ENCODE measurements at regions not wholly inside any gene's neighbourhood (a gene's known extent, or its start where the extent isn't known, plus 50 kb on each side); places are given as distances from the start of the nearest gene placed in this dataset.
"Not testable (repeated sequence)": the region's sequence is repeated elsewhere in the genome, so short reads cannot be mapped to it uniquely, and the experiment has no call there.

DNA sequence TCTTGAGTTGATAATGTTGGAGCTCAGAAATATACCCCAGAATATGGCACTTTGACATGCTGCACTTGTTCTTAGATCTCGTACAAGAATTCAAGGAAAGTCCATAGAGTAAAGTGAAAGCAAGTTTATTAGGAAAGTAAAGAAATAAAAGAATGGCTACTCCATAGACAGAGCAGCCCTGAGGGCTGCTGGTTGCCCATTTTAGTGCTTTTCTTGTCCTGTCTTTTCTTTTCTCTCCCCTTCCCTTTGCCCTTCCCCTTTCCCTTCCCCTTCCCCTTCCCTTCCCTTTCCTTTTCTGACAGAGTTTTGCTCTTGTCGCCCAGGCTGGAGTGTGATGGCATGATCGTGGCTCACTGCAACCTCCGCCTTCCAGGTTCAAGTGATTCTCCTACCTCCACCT, 283.4 kb upstream of the SEMA6A start:
- DNase-seq: not testable (repeated sequence)

DNA sequence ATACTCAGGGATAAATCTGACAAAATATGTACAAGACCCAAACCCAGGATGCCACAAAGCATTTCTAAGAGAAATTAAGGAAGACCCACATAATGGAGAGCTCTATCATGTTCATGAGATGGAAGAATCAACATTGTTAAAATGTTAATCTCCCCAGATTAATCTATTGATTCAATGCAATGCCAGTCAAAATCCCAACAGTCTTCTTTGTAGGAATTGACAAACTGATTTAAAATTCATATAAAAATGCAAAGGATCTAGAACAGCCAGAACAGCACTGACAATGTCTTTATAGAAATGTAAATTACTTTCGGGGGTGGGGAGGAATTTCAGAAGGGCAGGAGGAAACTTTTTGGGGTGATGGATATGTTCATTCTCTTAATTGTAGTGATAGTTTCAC, 281.6 kb upstream of the SEMA6A start:
- no peak for DNase-seq

DNA sequence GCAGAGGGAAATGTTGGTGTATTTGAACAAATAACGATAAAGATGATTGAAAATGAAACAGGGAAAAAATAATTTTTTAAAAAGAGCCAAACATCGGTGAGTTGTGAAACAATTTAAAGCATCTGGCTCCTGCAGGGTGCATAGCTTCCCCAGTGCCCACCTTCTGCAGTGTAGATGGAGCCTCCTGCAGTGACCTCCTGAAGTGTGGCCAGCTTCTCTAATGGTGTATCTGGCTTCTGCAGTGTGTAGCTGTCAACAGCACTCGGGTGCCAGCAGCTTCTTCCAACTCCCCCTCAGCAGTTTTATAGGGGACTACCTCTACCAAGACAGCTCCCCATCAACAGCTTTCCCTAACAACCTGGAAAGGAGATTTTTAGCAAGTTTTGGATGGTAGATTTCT, 279.4 kb upstream of the SEMA6A start:
- no peak for DNase-seq

DNA sequence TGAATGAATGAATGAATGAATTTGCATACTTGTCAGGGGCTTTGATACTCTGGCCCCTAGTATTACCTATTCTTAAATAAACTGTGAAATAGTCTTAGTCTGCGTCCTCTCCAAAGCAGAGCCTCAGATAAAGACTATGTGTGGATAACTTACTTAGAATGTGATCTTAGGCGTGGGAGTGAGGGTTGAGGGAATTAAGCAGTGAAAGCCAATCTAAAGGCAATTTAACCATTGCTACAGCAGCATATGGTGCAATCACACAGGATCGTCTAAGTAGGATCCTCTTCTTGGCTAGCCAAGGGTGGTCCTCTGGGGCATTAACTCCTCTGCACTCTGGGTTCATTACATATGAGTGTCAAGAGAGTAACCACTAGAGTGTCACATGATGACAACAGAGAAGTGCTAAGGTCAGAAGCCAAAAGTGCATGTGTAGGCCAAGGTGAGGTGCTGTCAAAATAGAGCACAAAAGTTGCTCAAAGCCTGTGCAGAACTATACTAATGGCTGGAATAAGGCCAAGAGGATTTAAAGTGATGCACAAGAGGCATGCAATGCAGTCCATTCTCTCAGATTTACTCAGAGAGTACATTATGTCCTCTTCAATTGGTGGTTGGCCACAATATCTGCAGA, 274.4 kb upstream of the SEMA6A start:
- DNase-seq: no peak

DNA sequence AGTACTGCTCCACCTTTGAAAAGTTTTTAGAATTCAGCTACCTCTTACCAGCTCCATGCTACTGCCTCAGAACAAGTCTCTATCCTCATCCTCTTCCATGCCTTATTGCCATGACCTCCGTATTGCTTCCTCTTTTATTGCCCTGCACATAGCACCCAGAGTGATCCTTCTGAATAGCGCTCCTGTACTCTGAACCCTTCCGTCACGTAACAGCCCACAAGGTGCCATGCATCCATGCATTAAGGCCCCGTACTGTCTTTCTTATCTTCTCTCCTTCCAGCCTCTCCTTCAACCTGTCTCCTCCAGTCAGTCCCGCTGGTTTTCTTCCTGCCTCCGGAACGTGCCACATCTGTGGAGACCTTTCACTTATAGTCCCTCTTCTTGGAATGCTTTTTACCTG, 273.3 kb upstream of the SEMA6A start:
- DNase-seq: no peak

DNA sequence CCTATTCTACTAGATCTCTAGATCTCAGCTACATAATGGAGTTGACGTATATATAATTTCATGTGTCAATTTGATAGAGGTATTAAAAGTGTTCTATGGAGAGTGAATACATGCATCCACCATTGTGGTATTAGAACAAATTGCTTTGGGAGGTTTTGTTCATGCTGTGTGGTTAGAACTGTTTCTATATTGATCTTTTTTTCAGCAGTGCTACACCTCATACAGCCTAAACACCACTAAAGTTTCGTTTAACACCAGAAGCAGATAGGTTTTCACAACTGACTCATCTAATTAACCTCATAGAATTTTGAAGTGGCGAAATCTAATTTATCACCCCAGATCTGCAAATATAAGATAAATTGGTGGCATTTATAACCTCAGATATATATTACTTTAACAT, 269.4 kb upstream of the SEMA6A start:
- no peak for DNase-seq

DNA sequence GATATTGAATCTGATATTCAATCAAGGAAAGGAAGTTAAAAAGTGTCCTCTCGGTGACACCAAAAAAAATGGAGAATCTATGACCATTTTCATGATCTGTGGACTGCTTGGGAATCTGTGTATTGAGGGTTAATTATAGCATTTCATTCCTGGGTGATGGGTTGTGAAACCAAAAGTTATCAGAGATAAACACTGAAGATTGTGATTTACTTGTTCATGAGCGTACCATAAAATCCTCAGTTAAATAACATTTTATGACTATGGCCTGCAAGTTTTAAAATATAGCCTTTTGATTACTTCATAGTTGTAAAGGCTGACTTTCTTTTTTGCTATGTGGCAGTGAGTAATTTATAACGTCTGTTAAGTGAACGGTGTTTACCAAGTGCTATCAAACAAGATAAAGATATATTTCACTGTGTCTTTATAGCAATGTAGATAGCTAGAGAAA, 267.9 kb upstream of the SEMA6A start:
- DNase-seq: no peak

DNA sequence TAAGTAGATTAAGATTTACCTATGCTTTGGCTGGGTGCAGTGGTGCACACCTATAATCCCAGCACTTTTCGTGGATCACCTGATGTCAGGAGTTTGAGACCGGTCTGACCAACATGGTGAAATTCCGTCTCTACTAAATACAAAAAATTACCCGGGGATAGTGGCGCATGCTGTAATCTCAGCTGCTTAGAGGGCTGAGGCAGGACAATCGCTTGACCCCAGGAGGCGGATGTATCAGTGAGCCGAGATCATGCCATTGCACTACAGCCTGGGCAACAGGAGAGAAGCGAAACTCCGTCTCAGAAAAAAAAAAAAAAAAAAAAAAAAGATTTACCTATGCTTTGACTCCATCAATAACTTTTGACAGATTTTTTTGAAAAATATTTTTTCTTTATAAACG, 267.1 kb upstream of the SEMA6A start:
- no peak for DNase-seq

DNA sequence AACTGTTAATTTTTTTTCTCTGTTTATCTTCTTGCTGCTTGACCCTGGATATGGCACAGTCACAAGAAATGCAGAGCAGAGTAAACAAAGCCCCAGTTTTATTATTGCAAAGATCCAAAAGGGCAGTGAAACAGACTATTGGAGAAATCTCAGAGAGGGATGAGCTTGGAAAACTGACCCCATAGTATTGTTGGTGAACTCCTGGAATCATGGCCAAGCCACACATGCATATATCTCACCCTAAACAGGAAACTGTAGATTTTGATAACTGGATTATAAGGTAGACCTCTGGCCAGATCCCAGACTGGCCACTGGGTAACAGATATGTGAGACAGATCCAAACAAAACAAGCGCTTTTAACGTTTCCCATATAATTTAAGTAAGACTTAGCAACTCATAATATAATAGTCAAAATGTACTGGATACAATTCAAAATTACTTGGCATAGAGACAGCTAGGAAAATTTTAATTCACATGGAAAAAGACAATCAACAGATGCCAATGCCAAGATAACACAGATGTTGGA, 263.5 kb upstream of the SEMA6A start:
- no peak for DNase-seq

DNA sequence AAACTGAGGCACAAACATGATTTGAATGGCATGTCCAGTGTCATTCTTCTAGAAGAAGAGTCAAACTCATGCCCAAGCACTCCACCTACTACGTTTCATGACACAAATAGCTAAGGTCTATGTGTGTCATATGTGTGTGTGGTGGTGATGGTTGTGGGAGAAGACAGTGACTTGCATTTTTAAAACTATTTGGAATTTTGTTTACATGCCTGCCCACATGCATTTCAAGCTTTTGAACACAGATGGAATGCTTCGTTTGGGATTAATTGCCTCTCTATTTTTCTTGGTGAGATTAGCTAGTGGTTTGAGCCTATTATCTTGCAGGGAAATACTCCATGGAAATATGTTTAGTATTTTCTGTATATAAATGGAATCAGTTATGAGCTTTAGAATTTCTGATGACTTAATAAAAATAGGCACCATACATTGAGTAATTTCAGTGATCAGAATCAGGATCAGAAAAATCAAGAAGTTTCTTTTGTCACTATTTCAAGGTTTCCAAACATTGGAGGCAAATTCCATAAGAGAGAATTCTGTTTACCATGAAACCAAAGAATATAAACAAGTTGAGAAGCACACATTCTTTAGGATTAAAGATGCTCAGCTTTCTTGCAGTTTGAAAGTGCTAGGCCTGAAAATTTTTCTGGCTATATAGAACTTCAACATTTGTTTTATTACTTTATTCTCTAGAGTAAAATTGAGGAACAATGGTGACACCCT, 260.3 kb upstream of the SEMA6A start:
- no peak for DNase-seq

DNA sequence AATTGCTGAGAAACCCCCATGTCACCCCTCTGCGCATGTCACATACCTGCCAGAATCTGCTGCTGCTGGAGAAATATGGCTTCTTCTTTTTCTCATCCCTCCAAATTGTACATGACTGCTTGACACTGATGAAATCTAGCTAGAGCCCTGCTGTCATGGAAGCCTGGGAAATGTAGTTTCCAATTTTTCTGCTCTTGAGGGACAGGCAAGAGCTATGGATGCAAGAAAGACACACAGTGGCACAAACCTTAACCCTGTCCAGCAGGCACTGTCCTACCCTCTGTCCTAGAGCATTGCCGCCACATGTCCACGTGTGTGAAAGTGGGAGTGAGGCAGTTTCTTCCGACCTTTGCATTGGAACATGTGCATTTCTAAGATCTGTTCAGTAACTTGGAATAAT, 255.5 kb upstream of the SEMA6A start:
- DNase-seq: no peak

DNA sequence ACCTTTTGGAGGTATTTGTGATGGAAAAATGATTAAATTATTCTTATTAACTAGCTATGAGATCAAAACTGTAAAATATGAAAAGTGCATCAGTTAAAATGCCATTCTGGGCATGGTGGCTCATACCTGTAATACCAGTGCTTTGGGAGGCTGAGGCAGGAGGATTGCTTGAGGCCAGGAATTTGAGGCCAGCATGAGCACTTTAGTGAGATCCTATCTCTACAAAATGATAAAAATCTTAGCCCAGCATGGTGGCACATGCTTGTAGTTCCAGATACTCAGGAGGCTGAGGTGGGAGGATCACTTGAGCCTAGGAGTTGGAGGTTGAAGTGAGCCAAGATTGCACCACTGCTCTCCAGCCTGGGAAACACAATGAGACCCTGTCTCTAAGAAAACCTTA, 252.5 kb upstream of the SEMA6A start:
- DNase-seq: no peak

DNA sequence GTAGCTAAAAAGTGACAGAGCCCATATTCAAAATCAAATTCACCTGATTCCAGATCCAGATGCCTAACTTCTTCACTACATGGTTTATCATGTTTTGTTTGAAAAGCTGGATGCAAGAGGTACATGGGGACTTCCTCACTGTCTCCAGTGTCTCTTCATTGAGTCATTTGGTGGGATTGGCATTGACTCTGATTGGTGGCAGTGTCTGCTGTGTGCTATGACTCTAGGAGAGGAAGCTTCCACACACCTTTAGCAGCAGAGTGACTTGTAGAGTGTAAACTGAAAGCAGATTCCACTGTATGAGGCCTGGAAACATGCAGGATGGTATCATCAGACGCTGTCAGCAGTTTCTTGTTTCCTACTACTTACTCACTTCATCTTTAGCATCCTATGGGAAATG, 250.9 kb upstream of the SEMA6A start:
- DNase-seq: no peak

DNA sequence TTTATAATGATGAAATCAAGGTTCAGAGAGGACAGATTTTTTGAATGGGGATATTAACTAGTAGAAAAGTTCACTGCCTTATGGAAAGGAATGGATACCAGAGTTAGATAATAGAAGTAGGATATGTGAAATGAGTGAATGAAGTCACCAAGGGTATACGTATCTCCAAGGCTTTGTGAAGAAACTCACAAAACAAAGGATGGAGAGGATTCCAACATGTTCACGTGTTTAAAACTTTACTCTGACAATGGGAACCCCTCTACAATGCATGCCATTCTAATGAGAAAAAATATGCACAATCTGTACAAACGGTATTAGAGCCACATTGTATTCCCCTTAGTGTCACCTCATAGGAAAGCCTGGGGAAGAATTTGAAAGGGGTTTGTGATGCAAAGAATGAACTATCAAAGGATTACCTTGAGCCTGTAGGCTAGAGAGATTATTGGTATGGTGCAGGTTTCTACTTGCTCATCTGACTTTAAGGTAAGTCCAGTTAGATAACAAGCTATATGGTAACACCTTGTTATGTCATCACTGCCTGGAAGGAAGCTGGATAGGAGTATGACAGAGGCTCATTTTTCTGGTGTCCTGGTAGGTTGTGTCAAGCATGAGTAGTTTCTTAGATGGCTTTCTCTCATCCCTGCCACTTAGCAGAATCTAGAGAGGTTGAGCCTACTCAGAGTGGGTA, 250.3 kb upstream of the SEMA6A start:
- DNase-seq: no peak

DNA sequence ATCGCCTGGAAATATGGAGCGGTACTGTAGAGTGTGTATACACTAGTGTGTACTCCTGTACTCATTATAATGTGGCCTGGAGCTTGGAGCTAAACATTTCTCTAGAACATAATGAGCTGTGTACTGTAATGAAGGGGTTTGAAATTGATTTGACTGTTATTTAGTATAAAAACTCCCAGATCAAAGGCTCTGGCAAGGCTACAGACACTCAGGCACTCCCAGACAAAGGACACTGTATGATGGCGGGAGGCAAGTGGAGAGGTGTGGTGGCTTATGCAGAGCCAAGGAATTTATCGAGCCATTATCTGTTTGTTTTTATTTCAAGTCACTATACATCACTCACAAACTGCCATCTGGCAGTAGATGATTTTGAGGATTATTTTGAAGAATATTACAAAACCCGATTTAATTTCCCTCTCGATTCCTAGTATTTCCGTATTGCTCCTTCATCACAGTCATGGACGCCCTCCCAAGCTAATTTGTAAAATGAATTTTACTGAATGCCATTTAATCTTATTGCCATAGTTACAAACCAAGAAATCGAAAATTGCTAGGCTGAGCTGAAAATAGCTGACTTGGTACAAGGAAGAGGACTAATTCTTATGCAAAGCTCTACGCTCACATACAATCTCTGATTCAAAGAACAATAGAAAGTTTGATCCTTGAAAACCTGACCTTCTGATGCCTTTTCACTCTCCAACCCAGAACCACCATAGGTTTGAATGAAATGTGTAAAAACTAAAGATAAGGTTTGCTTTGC, 240.2 kb upstream of the SEMA6A start:
- no peak for DNase-seq

DNA sequence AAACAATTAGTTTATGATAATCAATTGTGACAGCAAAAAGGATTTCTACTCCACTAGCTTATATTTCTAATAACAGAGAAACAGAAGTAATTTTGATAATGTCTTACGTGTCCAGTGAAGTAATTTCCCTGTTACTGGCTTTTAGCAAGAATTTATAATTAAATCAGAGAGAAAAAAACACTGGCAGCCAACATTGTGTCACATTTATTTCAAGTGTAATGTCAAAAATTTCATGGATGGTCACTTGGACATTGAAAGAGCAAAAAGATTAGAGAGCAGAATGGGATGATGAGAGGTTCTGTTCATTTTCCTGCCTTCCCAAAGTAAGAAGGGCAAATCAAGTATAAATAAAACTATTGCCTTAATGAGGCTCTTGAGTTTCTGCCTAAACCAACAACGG, 239.3 kb upstream of the SEMA6A start:
- DNase-seq: no peak

DNA sequence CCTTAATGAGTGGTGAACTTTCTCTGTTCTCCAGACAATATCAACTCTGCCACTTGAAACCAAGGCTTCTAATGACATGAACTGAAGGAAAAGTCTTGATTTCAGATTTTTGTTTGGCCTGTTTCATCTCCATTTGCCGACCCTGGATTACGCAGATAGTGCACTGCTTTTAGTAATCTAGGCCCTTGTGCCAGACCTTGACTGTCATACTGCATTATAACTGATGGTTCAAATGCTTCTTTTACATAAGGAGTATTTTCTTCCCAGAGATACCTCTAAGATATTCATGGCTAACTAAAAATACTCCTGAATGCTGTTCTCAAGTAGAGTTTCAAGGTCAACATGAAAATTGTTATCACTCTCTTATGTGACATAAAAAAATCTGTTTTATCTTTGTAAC, 238.7 kb upstream of the SEMA6A start:
- no peak for DNase-seq

DNA sequence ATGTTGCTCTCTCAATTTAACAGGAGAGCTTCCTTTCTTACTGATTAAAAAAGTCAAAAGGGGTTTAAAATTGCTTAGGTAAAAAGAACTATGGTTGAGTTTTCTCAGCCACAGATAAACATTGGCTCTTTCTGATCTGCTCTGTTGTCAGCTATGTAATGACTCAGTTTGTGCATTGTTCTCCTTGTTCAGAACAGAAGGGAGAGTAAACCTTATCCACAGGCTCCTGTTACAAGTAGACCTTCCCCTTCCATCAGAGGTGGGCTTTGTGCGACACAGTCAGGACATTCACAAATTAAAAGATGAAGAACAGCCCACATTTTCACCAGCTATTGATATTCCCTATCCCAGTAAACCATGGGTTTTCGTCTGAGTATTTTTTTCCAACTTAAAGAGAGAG, 236.3 kb upstream of the SEMA6A start:
- no peak for DNase-seq

DNA sequence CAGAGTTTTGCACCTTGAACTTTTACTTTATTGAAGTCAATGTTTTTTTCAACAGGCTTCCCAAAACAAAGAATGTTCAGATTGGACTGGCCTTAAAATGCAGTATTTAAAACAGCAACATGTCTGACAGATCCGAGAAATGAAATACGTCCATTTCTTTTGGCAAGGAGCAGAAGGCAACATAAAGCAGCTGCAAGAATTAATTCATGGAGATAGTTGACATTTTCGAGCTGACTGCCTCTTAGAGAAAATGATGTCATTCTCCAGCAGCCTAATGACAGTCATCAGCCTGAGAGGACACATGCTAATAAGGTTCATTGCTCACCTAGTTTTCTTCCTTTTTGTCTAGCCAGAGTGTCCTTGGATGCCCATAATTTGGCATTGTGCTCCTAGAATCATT, 232.2 kb upstream of the SEMA6A start:
- DNase-seq: no peak

DNA sequence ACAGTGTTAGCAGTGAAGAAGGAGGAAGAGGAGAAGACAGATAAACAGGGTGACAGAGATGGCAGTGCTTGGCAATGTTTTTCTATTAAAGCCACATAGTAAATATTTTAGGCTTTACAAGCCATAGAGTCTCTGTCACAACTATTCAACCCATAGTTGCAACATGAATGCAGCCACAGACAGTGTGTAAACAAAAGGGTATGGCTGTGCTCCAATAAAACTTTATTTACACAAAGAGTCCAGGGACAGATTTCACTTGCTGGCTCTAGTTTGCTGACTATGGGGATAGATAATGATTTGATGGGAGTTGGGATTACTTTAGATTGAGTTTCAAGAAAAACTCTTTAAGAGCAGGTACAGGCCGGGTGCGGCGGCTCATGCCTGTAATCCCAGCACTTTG, 224.8 kb upstream of the SEMA6A start:
- DNase-seq: no peak

DNA sequence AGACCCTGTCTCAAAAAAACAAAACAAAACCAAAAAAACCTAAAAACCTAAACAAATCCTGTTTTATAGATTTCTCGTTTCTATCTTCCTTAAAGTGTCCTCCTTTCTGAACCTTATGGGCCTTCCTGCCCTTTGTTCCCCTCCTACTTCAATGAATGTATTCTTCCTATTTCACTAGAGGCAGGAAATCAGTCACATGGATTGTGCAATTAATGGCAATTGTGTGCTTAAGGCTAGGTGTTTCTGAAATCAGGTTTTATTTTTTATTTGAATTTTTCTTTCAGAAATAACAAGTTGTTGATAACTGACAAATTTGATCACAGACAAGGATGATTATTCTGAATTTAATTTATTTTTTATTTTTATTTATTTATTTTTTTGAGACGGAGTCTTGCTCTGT, 220.6 kb upstream of the SEMA6A start:
- DNase-seq: no peak

DNA sequence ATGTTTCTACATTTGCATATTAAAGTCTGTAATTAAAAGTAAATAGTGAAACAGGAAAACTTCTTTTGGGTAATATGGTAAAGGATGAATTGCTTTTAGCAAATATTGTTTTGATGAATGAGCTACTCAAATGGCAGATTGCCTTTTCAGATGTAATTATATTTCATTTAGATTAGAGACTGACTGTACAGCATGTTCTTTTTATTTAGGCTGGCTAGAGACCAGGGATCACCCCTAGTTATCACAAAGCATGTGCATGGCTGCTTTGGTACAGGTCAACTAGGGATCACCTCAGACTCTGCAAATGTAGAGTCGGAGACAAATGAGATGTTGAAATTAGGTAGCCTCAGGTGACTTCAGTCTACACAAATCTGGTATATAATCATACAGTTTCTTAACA, 214.9 kb upstream of the SEMA6A start:
- DNase-seq: no peak

DNA sequence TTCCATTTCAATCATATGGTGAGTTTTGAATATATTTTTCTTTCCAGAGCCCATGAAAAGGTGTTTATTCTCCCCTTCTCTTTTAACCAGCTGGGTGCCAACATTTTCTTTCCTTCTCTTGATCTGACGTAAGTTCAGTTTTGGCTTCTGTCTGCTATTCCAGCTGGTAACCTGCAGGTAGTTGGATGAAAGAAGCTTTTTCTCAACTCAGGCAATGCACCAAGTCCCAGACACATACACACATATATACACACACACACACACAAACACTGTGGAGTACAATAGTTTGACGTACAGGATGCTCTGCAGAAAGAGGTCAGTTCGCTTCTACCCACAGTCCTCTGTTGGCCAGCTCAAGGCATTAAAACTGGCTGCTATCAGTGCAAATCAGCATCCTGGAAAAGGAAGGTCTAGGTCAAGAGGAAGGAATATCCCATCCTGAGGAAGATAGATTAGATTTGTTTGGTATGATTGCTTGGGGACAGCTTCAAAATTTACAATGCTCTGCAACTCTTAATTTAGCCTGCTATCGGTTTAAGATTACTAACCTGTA, 214.3 kb upstream of the SEMA6A start:
- DNase-seq: no peak
